ENCODE measurements at regions not wholly inside any gene's neighbourhood (a gene's known extent, or its start where the extent isn't known, plus 50 kb on each side); places are given as distances from the start of the nearest gene placed in this dataset.

DNA sequence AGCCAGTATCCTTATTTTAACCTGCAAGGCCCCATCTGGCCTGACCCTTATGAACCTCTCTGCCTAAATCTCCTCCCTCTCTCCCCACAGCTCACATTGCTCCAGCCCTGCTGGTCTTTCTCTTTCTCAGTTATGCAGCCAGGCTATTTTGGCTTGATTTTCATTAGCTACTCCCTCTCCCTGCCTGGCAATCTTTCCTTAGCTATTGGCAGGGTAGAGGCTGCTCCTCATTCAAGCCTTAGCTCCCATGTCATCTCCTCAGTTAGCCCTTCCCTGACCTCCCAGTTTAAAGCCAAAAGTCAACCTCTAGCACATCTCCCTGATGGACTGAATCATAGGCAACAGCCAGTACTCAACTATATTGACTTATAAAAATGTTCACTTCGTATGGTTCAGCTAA, 214.4 kb upstream of the CELF2 start:
- Mint-ChIP-seq H3K36me3 (ENCODE audit: low read depth, unreplicated experiment) (no peaks in the 10 kb centered on the region), H3K27ac (ENCODE audit: unreplicated experiment) (no peak overlapping the region), H3K9me3 (ENCODE audit: unreplicated experiment) (peaks cover 2% of the 10 kb centered on the region), H3K4me1 (ENCODE audit: low read depth, unreplicated experiment) (peaks cover 21% of the 10 kb centered on the region), H3K27me3 (ENCODE audit: low read depth, unreplicated experiment) (no peaks in the 10 kb centered on the region), H3K4me3 (ENCODE audit: unreplicated experiment) (no peak overlapping the region)
- Histone ChIP-seq H3K27ac (ENCODE audit: low read depth, low read length) (no peak overlapping the region), H4K20me1 (ENCODE audit: insufficient read depth, low read length) (no peaks in the 10 kb centered on the region), H3K4me1 (ENCODE audit: insufficient read depth, low read length) (peaks cover 16% of the 10 kb centered on the region), H3K79me2 (ENCODE audit: insufficient read depth, low read length) (no peaks in the 10 kb centered on the region), H3K36me3 (ENCODE audit: insufficient read depth, low read length) (no peaks in the 10 kb centered on the region), H3K9me3 (ENCODE audit: insufficient read depth, low read depth, low read length) (no peaks in the 10 kb centered on the region), H2AFZ (ENCODE audit: low read depth, low read length) (no peak overlapping the region), H3K4me2 (ENCODE audit: low read length) (no peak overlapping the region), H3K27me3 (ENCODE audit: insufficient read depth, low read length) (peaks cover 4% of the 10 kb centered on the region), H3K4me3 (ENCODE audit: insufficient read depth, low read depth, low read length) (no peak overlapping the region), H3K9ac (ENCODE audit: low read length) (no peak overlapping the region)
- DNase-seq (ENCODE audit: low read depth): no peak
- no peak for FAIRE-seq
- TF ChIP-seq, protein P1, sequence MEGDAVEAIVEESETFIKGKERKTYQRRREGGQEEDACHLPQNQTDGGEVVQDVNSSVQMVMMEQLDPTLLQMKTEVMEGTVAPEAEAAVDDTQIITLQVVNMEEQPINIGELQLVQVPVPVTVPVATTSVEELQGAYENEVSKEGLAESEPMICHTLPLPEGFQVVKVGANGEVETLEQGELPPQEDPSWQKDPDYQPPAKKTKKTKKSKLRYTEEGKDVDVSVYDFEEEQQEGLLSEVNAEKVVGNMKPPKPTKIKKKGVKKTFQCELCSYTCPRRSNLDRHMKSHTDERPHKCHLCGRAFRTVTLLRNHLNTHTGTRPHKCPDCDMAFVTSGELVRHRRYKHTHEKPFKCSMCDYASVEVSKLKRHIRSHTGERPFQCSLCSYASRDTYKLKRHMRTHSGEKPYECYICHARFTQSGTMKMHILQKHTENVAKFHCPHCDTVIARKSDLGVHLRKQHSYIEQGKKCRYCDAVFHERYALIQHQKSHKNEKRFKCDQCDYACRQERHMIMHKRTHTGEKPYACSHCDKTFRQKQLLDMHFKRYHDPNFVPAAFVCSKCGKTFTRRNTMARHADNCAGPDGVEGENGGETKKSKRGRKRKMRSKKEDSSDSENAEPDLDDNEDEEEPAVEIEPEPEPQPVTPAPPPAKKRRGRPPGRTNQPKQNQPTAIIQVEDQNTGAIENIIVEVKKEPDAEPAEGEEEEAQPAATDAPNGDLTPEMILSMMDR (IDR thresholded peaks at IDR 0.05; ENCODE audit: insufficient read depth, low read depth, low read length): no peak
- TF ChIP-seq EZH2 (IDR thresholded peaks at IDR 0.05; ENCODE audit: insufficient read depth, low read length): no peak

DNA sequence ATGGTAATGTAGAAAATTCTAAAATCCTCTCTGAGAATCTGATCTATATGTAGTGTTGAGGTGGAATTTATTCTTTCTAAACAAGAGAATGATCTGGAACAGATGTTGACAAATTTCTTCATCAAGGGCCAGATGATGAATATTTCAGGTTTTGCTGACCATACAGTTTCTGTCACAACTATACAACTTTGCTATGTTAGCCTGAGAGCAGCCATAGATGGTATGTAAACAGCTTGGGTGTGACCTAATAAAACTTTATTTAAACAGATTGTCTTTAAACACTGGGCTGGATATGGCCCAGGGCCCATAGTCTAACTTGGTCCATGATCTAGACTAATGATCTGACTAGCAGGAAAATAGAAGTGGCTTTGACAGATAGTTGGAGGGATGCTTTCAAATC, 213.6 kb upstream of the CELF2 start:
- H3K27me3 Mint-ChIP-seq (ENCODE audit: low read depth, unreplicated experiment): no peaks in the 10 kb centered on the region
- FAIRE-seq: peak; percentile 54
- no peaks in the 10 kb centered on the region for H3K79me2 ChIP-seq (ENCODE audit: insufficient read depth, low read length)
- peaks cover 17% of the 10 kb centered on the region for H3K4me1 Mint-ChIP-seq (ENCODE audit: low read depth, unreplicated experiment)
- H3K27ac Mint-ChIP-seq (ENCODE audit: unreplicated experiment): no peak overlapping the region
- H3K27ac ChIP-seq (ENCODE audit: low read depth, low read length): no peak overlapping the region
- H3K36me3 ChIP-seq (ENCODE audit: insufficient read depth, low read length): no peaks in the 10 kb centered on the region
- H2AFZ ChIP-seq (ENCODE audit: low read depth, low read length): no peak overlapping the region
- no peak overlapping the region for H3K4me3 Mint-ChIP-seq (ENCODE audit: unreplicated experiment)
- no peaks in the 10 kb centered on the region for H3K9me3 ChIP-seq (ENCODE audit: insufficient read depth, low read depth, low read length)
- H3K4me2 ChIP-seq (ENCODE audit: low read length): no peak overlapping the region
- H4K20me1 ChIP-seq (ENCODE audit: insufficient read depth, low read length): no peaks in the 10 kb centered on the region
- H3K9me3 Mint-ChIP-seq (ENCODE audit: unreplicated experiment): no peaks in the 10 kb centered on the region
- no peak overlapping the region for H3K9ac ChIP-seq (ENCODE audit: low read length)
- no peak for DNase-seq (ENCODE audit: low read depth)
- H3K4me1 ChIP-seq (ENCODE audit: insufficient read depth, low read length): peaks cover 10% of the 10 kb centered on the region
- H3K27me3 ChIP-seq (ENCODE audit: insufficient read depth, low read length): no peaks in the 10 kb centered on the region
- H3K4me3 ChIP-seq (ENCODE audit: insufficient read depth, low read depth, low read length): no peak overlapping the region
- TF ChIP-seq, protein P1 (IDR thresholded peaks at IDR 0.05; ENCODE audit: insufficient read depth, low read depth, low read length): no peak
- no peak for TF ChIP-seq EZH2 (IDR thresholded peaks at IDR 0.05; ENCODE audit: insufficient read depth, low read length)
- no peaks in the 10 kb centered on the region for H3K36me3 Mint-ChIP-seq (ENCODE audit: low read depth, unreplicated experiment)

DNA sequence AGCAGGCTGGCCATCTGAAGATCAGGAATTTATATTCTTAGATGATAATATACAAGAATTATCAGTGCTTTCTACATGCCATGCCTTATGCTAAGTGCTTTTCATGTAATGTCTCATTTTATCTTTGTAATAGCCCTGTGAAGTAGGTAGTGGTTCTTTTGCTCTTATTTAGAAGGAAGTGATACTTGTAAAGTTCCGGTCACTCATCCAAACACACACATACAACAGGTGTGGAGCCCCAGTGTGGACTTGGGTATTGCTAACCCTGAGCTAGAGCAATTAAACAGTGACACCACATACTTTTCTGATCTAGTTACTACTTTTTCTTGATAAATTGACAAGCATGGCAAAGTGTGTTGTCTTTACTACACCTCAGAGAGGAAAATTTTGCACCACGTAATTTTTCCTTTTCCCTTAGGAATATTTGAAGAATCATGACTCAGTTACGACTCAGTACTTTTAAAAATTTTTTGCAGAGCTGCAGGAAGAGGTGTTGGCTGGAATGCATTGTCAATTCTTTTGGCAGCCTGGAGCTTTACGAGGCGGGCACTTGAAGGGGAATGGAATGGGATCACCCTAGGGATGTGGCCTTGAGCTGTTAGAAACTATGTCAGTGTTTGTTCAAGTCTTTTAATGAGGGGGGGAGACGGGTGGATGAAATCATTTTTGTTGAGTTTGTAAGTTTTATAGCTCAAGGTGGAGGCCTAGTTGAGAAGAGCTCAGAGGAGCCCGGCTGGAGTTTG, 212.5 kb upstream of the CELF2 start:
- no peaks in the 10 kb centered on the region for H3K27me3 ChIP-seq (ENCODE audit: insufficient read depth, low read length)
- H3K9ac ChIP-seq (ENCODE audit: low read length): peak overlapping the region; percentile 34
- no peaks in the 10 kb centered on the region for H3K36me3 ChIP-seq (ENCODE audit: insufficient read depth, low read length)
- H3K79me2 ChIP-seq (ENCODE audit: insufficient read depth, low read length): no peaks in the 10 kb centered on the region
- H3K4me2 ChIP-seq (ENCODE audit: low read length): peak overlapping the region; percentile 52
- H3K4me1 Mint-ChIP-seq (ENCODE audit: low read depth, unreplicated experiment): peaks cover 17% of the 10 kb centered on the region
- no peaks in the 10 kb centered on the region for H3K9me3 ChIP-seq (ENCODE audit: insufficient read depth, low read depth, low read length)
- H3K4me3 ChIP-seq (ENCODE audit: insufficient read depth, low read depth, low read length): no peak overlapping the region
- DNase-seq (ENCODE audit: low read depth) (peak; percentile 91), FAIRE-seq (peak; percentile 70)
- no peaks in the 10 kb centered on the region for H3K9me3 Mint-ChIP-seq (ENCODE audit: unreplicated experiment)
- H3K36me3 Mint-ChIP-seq (ENCODE audit: low read depth, unreplicated experiment): no peaks in the 10 kb centered on the region
- peak overlapping the region; percentile 62 for H3K27ac ChIP-seq (ENCODE audit: low read depth, low read length)
- peak overlapping the region; percentile 48 for H3K27ac Mint-ChIP-seq (ENCODE audit: unreplicated experiment)
- no peaks in the 10 kb centered on the region for H4K20me1 ChIP-seq (ENCODE audit: insufficient read depth, low read length)
- no peaks in the 10 kb centered on the region for H3K27me3 Mint-ChIP-seq (ENCODE audit: low read depth, unreplicated experiment)
- peaks cover 10% of the 10 kb centered on the region for H3K4me1 ChIP-seq (ENCODE audit: insufficient read depth, low read length)
- no peak for TF ChIP-seq EZH2 (IDR thresholded peaks at IDR 0.05; ENCODE audit: insufficient read depth, low read length)
- TF ChIP-seq, protein P1 (IDR thresholded peaks at IDR 0.05; ENCODE audit: insufficient read depth, low read depth, low read length): no peak
- H2AFZ ChIP-seq (ENCODE audit: low read depth, low read length): no peak overlapping the region
- H3K4me3 Mint-ChIP-seq (ENCODE audit: unreplicated experiment): no peak overlapping the region
